Calu3 (cell line): ENCODE measurements at regions not wholly inside any gene's neighbourhood (a gene's known extent, or its start where the extent isn't known, plus 50 kb on each side); places are given as distances from the start of the nearest gene placed in this dataset.

Experiments used
- BruUV-seq: library from RNA; stranded (reverse); fragments of 400-500 nt; replicated peaks from 2 replicates; lab custom pipeline; 2021; lab: Mats Ljungman, UMichigan
- CTCF ChIA-PET: fragments of 300-600 bp; sonication (Branson Sonifier 250); formaldehyde crosslinking; loops from one replicate; lab custom pipeline; 2022; ENCODE audit warnings: antibody characterized with exemption; lab: Charles Lee
- DNase-seq: peaks from one replicate; pipeline ENCODE4 v3.0.0; 2022
- H3K27ac Mint-ChIP-seq: one replicate; pipeline ENCODE4 v1.8.0; 2022; ENCODE audit warnings: mixed read lengths; ENCODE audit not compliant: unreplicated experiment
- H3K27me3 Mint-ChIP-seq: one replicate; pipeline ENCODE4 v1.8.0; 2022; ENCODE audit warnings: mixed read lengths; ENCODE audit not compliant: unreplicated experiment
- H3K36me3 Mint-ChIP-seq: one replicate; pipeline ENCODE4 v1.8.0; 2022; ENCODE audit warnings: mild to moderate bottlenecking, moderate library complexity, mixed read lengths; ENCODE audit not compliant: insufficient read depth, unreplicated experiment
- H3K4me1 Mint-ChIP-seq: one replicate; pipeline ENCODE4 v1.8.0; 2022; ENCODE audit warnings: mild to moderate bottlenecking, low read depth, mixed read lengths; ENCODE audit not compliant: unreplicated experiment
- H3K4me3 Mint-ChIP-seq: one replicate; pipeline ENCODE4 v1.8.0; 2022; ENCODE audit warnings: mild to moderate bottlenecking, low read depth, moderate library complexity, mixed read lengths; ENCODE audit not compliant: unreplicated experiment
- H3K9me3 Mint-ChIP-seq: one replicate; pipeline ENCODE4 v1.8.0; 2022; ENCODE audit warnings: low read depth, mixed read lengths; ENCODE audit not compliant: unreplicated experiment
- CTCF ChIP-seq: fragments of 200-600 bp; IDR thresholded peaks from one replicate; pipeline ENCODE4 v1.8.0; 2022; ENCODE audit warnings: antibody characterized with exemption; ENCODE audit not compliant: unreplicated experiment
- intact Hi-C: fragments of 100-400 bp; cut with micrococcal nuclease; formaldehyde crosslinking; loops from one replicate; pipeline ENCODE4 v1.10.0; 2022; ENCODE audit not compliant: unreplicated experiment

DNA sequence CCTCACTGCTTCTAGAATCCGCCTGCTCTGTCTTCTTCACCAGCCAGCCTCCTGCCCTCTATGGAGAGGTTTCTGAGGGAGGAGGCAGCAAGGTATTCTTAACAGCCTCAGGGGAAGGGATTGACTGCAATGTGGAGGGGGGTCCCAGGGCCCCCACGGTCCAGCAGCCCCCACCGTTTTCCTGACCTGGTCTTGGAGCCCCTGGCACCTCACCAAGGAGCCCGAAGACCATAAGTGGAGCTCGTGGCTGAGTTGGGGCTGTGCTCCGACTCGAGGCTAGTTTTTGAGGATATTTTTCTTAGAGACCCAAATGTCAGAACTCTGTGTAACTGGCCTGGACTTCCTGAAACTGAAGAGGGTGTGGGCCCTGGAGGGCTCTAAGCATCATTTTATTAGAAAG is 590.0 kb downstream of the BRD1 start:
- Mint-ChIP-seq H3K27me3 (no peaks in the 10 kb centered on the region), H3K36me3 (no peaks in the 10 kb centered on the region), H3K9me3 (peaks cover 5% of the 10 kb centered on the region), H3K4me1 (no peaks in the 10 kb centered on the region), H3K27ac (no peak overlapping the region), H3K4me3 (no peak overlapping the region)
- intact Hi-C loops: no loop called here
- no peak for TF ChIP-seq CTCF
- BruUV-seq: no TSS peak
- DNase-seq: no peak
- CTCF ChIA-PET: no interaction called here

GRCh38 chr22:49237279-49237678 is 590.4 kb downstream of the BRD1 start:
- peaks cover 3% of the 10 kb centered on the region for H3K9me3 Mint-ChIP-seq
- H3K4me1 Mint-ChIP-seq: no peaks in the 10 kb centered on the region
- H3K36me3 Mint-ChIP-seq: no peaks in the 10 kb centered on the region
- no peak overlapping the region for H3K27ac Mint-ChIP-seq
- DNase-seq: no peak
- BruUV-seq: no TSS peak
- H3K4me3 Mint-ChIP-seq: no peak overlapping the region
- CTCF ChIA-PET: no interaction called here
- intact Hi-C loops: no loop called here
- TF ChIP-seq CTCF: no peak
- H3K27me3 Mint-ChIP-seq: no peaks in the 10 kb centered on the region

DNA sequence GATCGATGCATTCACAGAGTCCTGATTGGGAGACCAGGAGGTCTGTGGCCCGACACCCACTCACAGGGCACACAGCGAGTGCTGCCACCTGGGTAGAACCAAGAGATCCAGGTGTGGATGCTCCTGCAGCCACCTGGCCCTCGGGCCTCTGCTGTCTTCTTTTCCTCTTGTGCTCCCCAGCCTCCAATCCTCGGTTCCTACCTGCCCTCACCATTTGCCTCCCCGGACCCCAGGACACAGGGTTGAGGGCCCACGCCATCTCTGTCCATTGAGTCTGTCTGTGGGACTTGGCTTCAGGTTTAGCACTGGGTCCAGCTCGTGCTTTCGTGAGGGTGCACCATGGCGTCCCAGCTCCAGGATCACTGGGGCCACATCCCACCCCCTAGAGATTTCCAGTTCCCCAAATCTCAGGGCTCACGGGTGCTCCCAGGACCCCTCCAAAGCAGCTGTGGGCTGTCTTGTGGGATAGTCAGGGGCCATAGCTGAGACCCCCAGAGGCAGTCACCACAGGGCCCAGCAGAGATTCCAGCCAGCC is 591.1 kb downstream of the BRD1 start:
- H3K36me3 Mint-ChIP-seq: no peaks in the 10 kb centered on the region
- no peak overlapping the region for H3K4me3 Mint-ChIP-seq
- peaks cover 3% of the 10 kb centered on the region for H3K9me3 Mint-ChIP-seq
- BruUV-seq: no TSS peak
- H3K27me3 Mint-ChIP-seq: no peaks in the 10 kb centered on the region
- no peak overlapping the region for H3K27ac Mint-ChIP-seq
- no peak for TF ChIP-seq CTCF
- CTCF ChIA-PET: no interaction called here
- no peaks in the 10 kb centered on the region for H3K4me1 Mint-ChIP-seq
- intact Hi-C loops: no loop called here
- DNase-seq: no peak

DNA sequence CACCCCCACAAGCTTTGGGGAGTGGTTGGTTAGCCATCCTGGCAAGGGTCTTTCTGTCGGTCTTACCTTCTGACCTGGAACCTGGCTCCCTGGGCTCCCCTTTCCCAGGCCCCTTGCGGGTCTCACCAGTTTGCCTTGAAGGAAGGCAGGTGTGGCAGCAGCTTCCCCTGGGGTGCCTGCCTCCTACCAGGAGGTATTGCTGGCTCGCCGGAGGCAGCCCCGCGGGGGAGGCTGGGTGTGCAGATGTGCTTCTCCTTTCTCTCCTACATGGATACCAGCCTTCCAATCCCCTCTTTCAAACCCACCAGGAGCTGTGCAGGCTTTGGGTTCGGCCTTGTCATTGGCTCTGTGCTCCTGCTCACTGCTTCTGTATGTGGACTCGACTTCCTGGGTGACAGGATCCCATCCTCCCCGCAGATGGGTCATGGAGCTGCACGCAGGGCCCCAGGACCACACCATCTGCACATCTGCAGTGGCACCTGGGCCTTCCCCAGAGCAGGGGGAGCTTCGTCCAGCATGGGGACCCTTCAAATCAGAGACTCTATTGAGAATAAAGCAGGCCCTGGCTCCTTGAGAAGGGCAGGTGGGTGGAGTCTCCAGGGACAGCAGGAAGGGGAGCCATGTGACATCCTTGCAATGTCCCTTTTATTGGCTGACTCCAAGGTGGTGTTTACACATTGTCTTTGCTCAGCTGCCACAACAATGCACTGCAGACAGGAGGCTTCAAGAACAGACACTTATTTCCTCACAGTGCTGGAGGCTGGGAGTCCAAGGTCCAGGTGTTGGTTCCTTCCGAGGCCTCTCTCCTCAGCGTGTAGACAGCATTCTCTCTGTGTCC is 592.0 kb downstream of the BRD1 start:
- Mint-ChIP-seq H3K27ac (no peak overlapping the region), H3K9me3 (peaks cover 6% of the 10 kb centered on the region), H3K4me3 (no peak overlapping the region), H3K36me3 (no peaks in the 10 kb centered on the region), H3K4me1 (no peaks in the 10 kb centered on the region), H3K27me3 (no peaks in the 10 kb centered on the region)
- BruUV-seq: no TSS peak
- DNase-seq: no peak
- CTCF ChIA-PET: interaction anchor here (0.8 kb wide), 1 partner anchor 408 kb away, joined by 3 read pairs; no protein-coding TSS in a partner anchor
- TF ChIP-seq CTCF: no peak
- intact Hi-C loops: no loop called here
